WTC11 (cell line): ENCODE measurements at regions not wholly inside any gene's neighbourhood (a gene's known extent, or its start where the extent isn't known, plus 50 kb on each side); places are given as distances from the start of the nearest gene placed in this dataset.

ENCODE experiments used
- ATAC-seq: fragments of 200-7000 bp; cut with Tn5 transposase; 2 replicates; pipeline ENCODE4 v1.10.0; 2021; ENCODE audit warnings: mild to moderate bottlenecking, moderate library complexity
- CTCF ChIA-PET: fragments of 300-600 bp; sonication (Branson Sonifier 250); formaldehyde crosslinking; loops from one replicate; lab custom pipeline; 2021; ENCODE audit warnings: antibody characterized with exemption; lab: Charles Lee
- POLR2A ChIA-PET: fragments of 350-600 bp; sonication (Branson Sonifier 250); formaldehyde crosslinking; loops from one replicate; lab custom pipeline; 2021; ENCODE audit warnings: antibody characterized with exemption; lab: Charles Lee
- DNase-seq: peaks from one replicate; pipeline ENCODE4 v3.0.0; 2021; ENCODE audit warnings: low spot score
- H3K27ac Mint-ChIP-seq: 2 replicates; pipeline ENCODE4 v1.8.0; 2021; ENCODE audit warnings: mixed read lengths
- H3K27me3 Mint-ChIP-seq: 2 replicates; pipeline ENCODE4 v1.8.0; 2021; ENCODE audit warnings: low read depth, mild to moderate bottlenecking, moderate library complexity, mixed read lengths
- H3K36me3 Mint-ChIP-seq: 2 replicates; pipeline ENCODE4 v1.8.0; 2021; ENCODE audit warnings: mixed read lengths
- H3K4me1 Mint-ChIP-seq: 2 replicates; pipeline ENCODE4 v1.8.0; 2022; ENCODE audit warnings: mixed read lengths
- H3K4me3 Mint-ChIP-seq: 2 replicates; pipeline ENCODE4 v1.8.0; 2021; ENCODE audit warnings: mild to moderate bottlenecking, moderate library complexity, mixed read lengths
- H3K9me3 Mint-ChIP-seq: 2 replicates; pipeline ENCODE4 v1.8.0; 2021; ENCODE audit warnings: mixed read lengths
- AR ChIP-seq: fragments of 250-450 bp; sonication (Bioruptor Pico); IDR thresholded peaks from 2 replicates; pipeline ENCODE4 v1.9.0; 2021; ENCODE audit warnings: mild to moderate bottlenecking
- ATF1 ChIP-seq: sonication (generic); formaldehyde crosslinking; IDR thresholded peaks from 2 replicates; pipeline ENCODE4 v1.8.1; 2023; ENCODE audit warnings: mild to moderate bottlenecking, moderate library complexity, missing genetic modification reagents
- CREB1 ChIP-seq: sonication (generic); formaldehyde crosslinking; IDR thresholded peaks from 2 replicates; pipeline ENCODE4 v1.8.0; 2023; ENCODE audit warnings: mild to moderate bottlenecking, missing genetic modification reagents
- CREM ChIP-seq: sonication (generic); formaldehyde crosslinking; IDR thresholded peaks from 2 replicates; pipeline ENCODE4 v1.8.1; 2022; ENCODE audit warnings: mild to moderate bottlenecking, missing genetic modification reagents, moderate library complexity
- FOXJ3 ChIP-seq: sonication (generic); formaldehyde crosslinking; IDR thresholded peaks from 2 replicates; pipeline ENCODE4 v1.9.0; 2021; ENCODE audit warnings: missing genetic modification reagents, mild to moderate bottlenecking, borderline replicate concordance
- FOXK1 ChIP-seq: sonication (generic); formaldehyde crosslinking; IDR thresholded peaks from 2 replicates; pipeline ENCODE4 v1.8.0; 2022; ENCODE audit warnings: mild to moderate bottlenecking, moderate library complexity, missing genetic modification reagents
- GRHL2 ChIP-seq: fragments of 250-450 bp; sonication (Bioruptor Pico); IDR thresholded peaks from 2 replicates; pipeline ENCODE4 v1.8.0; 2022; ENCODE audit warnings: mild to moderate bottlenecking, moderate library complexity; ENCODE audit not compliant: insufficient replicate concordance, severe bottlenecking
- IRF2 ChIP-seq: sonication (generic); formaldehyde crosslinking; IDR thresholded peaks from 2 replicates; pipeline ENCODE4 v1.8.0; 2022; ENCODE audit warnings: low read depth, missing genetic modification reagents, borderline replicate concordance
- MLX ChIP-seq: sonication (generic); formaldehyde crosslinking; IDR thresholded peaks from 2 replicates; pipeline ENCODE4 v1.8.1; 2023; ENCODE audit warnings: mild to moderate bottlenecking, missing genetic modification reagents, moderate library complexity
- OVOL2 ChIP-seq: fragments of 250-450 bp; sonication (Bioruptor Pico); IDR thresholded peaks from 2 replicates; pipeline ENCODE4 v1.9.0; 2021; ENCODE audit warnings: mild to moderate bottlenecking, borderline replicate concordance
- SMAD3 ChIP-seq: sonication (generic); formaldehyde crosslinking; IDR thresholded peaks from 2 replicates; pipeline ENCODE4 v1.8.0; 2022; ENCODE audit warnings: missing genetic modification reagents, mild to moderate bottlenecking, borderline replicate concordance
- ZNF121 ChIP-seq: sonication (generic); formaldehyde crosslinking; IDR thresholded peaks from 2 replicates; pipeline ENCODE4 v1.8.0; 2023; ENCODE audit warnings: missing genetic modification reagents
- ZNF138 ChIP-seq: sonication (generic); formaldehyde crosslinking; conservative IDR thresholded peaks from 2 replicates; pipeline ENCODE4 v1.8.1; 2022; ENCODE audit warnings: mild to moderate bottlenecking, moderate library complexity, missing genetic modification reagents
- ZNF263 ChIP-seq: sonication (generic); formaldehyde crosslinking; IDR thresholded peaks from 2 replicates; pipeline ENCODE4 v1.8.1; 2022; ENCODE audit warnings: low read depth, mild to moderate bottlenecking, moderate library complexity, missing genetic modification reagents
- ZNF317 ChIP-seq: sonication (generic); formaldehyde crosslinking; IDR thresholded peaks from 2 replicates; pipeline ENCODE4 v1.8.1; 2023; ENCODE audit warnings: low read depth, mild to moderate bottlenecking, moderate library complexity, missing genetic modification reagents, borderline replicate concordance
- ZNF423 ChIP-seq: fragments of 250-450 bp; sonication (Bioruptor Pico); IDR thresholded peaks from 2 replicates; pipeline ENCODE4 v2.1.2; 2022; ENCODE audit warnings: mild to moderate bottlenecking, moderate library complexity
- ZNF671 ChIP-seq: fragments of 250-450 bp; sonication (Bioruptor Pico); IDR thresholded peaks from 2 replicates; pipeline ENCODE4 v1.8.0; 2021; ENCODE audit warnings: mild to moderate bottlenecking
- TF ChIP-seq, protein P1 (sequence below): sonication (generic); formaldehyde crosslinking; IDR thresholded peaks from 2 replicates; pipeline ENCODE4 v1.8.1; 2023; ENCODE audit warnings: mild to moderate bottlenecking, missing genetic modification reagents
- TF ChIP-seq, protein P2 (sequence below): sonication (generic); formaldehyde crosslinking; IDR thresholded peaks from 2 replicates; pipeline ENCODE4 v1.8.0; 2022; ENCODE audit warnings: mild to moderate bottlenecking, missing genetic modification reagents
- TF ChIP-seq, protein P3 (sequence below): sonication (generic); formaldehyde crosslinking; IDR thresholded peaks from 2 replicates; pipeline ENCODE4 v1.8.1; 2023; ENCODE audit warnings: mild to moderate bottlenecking, moderate library complexity, missing genetic modification reagents
- TF ChIP-seq, protein P4 (sequence below): sonication (generic); formaldehyde crosslinking; IDR thresholded peaks from 2 replicates; pipeline ENCODE4 v1.8.1; 2023; ENCODE audit warnings: mild to moderate bottlenecking, missing genetic modification reagents, borderline replicate concordance

DNA sequence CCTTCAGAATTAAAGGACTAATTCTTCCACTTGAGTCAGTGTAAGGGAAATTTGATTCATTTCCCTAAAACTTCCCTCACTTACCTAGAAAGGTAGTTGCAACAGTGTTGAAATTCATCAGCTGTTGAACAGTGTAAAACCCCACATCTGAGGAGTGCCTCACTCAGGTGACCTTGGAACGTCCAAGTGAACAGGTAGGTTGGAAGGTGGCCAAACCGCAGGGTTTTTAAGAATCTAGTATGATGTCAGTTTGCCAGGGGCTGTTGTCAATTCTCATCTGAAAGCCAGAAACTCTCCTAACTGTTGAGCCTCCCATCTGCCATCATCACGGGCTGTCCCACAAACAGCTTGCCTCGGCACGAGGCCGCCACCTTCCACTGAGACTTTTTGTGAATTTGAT lies 105.7 kb downstream of the TMEM174 start (continued):
- no peak for TF ChIP-seq AR (CRISPR knock-in tag)
- TF ChIP-seq, all 79 proteins: peak for 0

GRCh38 chr5:73274881-73275663 lies 102.1 kb downstream of the TMEM174 start:
- ATAC-seq (no peak), DNase-seq (no peak)
- H3K27ac Mint-ChIP-seq: no peak overlapping the region
- ChIA-PET CTCF (interaction anchor here (0.6 to 1.6 kb wide), 5 partner anchors 9 to 267 kb away, joined by 3 to 5 read pairs (median 3); no protein-coding TSS in a partner anchor), POLR2A (no interaction called here)
- no peak overlapping the region for H3K4me3 Mint-ChIP-seq
- no peaks in the 10 kb centered on the region for H3K36me3 Mint-ChIP-seq
- H3K27me3 Mint-ChIP-seq: peaks cover 2% of the 10 kb centered on the region; the same call in 1 of the 2 replicates
- TF ChIP-seq ZNF121 (CRISPR knock-in tag): no peak; the same call in 1 of the 2 replicates
- TF ChIP-seq ZNF263: no peak
- TF ChIP-seq CREB1 (CRISPR knock-in tag): no peak
- no peak for TF ChIP-seq FOXK1 (CRISPR knock-in tag)
- no peak for TF ChIP-seq MLX (CRISPR knock-in tag)
- TF ChIP-seq, protein P1, sequence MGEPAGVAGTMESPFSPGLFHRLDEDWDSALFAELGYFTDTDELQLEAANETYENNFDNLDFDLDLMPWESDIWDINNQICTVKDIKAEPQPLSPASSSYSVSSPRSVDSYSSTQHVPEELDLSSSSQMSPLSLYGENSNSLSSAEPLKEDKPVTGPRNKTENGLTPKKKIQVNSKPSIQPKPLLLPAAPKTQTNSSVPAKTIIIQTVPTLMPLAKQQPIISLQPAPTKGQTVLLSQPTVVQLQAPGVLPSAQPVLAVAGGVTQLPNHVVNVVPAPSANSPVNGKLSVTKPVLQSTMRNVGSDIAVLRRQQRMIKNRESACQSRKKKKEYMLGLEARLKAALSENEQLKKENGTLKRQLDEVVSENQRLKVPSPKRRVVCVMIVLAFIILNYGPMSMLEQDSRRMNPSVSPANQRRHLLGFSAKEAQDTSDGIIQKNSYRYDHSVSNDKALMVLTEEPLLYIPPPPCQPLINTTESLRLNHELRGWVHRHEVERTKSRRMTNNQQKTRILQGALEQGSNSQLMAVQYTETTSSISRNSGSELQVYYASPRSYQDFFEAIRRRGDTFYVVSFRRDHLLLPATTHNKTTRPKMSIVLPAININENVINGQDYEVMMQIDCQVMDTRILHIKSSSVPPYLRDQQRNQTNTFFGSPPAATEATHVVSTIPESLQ (CRISPR knock-in tag): no peak
- no peak for TF ChIP-seq ZNF138
- no peak for TF ChIP-seq IRF2 (CRISPR knock-in tag)
- TF ChIP-seq CREM (CRISPR knock-in tag): no peak
- TF ChIP-seq OVOL2 (CRISPR knock-in tag): no peak
- TF ChIP-seq, protein P2, sequence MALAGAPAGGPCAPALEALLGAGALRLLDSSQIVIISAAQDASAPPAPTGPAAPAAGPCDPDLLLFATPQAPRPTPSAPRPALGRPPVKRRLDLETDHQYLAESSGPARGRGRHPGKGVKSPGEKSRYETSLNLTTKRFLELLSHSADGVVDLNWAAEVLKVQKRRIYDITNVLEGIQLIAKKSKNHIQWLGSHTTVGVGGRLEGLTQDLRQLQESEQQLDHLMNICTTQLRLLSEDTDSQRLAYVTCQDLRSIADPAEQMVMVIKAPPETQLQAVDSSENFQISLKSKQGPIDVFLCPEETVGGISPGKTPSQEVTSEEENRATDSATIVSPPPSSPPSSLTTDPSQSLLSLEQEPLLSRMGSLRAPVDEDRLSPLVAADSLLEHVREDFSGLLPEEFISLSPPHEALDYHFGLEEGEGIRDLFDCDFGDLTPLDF (CRISPR knock-in tag): no peak
- no peak for TF ChIP-seq ATF1 (CRISPR knock-in tag)
- no peaks in the 10 kb centered on the region for H3K9me3 Mint-ChIP-seq
- H3K4me1 Mint-ChIP-seq: peaks cover 16% of the 10 kb centered on the region

GRCh38 chr5:73274121-73274520 lies 101.1 kb downstream of the TMEM174 start:
- DNase-seq: no peak
- Mint-ChIP-seq H3K36me3 (no peaks in the 10 kb centered on the region), H3K27me3 (peaks cover 2% of the 10 kb centered on the region; the same call in 1 of the 2 replicates), H3K4me3 (no peak overlapping the region), H3K27ac (no peak overlapping the region), H3K4me1 (peaks cover 11% of the 10 kb centered on the region), H3K9me3 (no peaks in the 10 kb centered on the region)
- ChIA-PET CTCF (no interaction called here), POLR2A (no interaction called here)
- no peak for ATAC-seq
- TF ChIP-seq SMAD3 (CRISPR knock-in tag) (no peak), GRHL2 (CRISPR knock-in tag) (no peak), CREB1 (CRISPR knock-in tag) (no peak), ZNF671 (CRISPR knock-in tag) (no peak), FOXJ3 (CRISPR knock-in tag) (no peak), ZNF317 (CRISPR knock-in tag) (no peak), ZNF423 (no peak)
- TF ChIP-seq, protein P3, sequence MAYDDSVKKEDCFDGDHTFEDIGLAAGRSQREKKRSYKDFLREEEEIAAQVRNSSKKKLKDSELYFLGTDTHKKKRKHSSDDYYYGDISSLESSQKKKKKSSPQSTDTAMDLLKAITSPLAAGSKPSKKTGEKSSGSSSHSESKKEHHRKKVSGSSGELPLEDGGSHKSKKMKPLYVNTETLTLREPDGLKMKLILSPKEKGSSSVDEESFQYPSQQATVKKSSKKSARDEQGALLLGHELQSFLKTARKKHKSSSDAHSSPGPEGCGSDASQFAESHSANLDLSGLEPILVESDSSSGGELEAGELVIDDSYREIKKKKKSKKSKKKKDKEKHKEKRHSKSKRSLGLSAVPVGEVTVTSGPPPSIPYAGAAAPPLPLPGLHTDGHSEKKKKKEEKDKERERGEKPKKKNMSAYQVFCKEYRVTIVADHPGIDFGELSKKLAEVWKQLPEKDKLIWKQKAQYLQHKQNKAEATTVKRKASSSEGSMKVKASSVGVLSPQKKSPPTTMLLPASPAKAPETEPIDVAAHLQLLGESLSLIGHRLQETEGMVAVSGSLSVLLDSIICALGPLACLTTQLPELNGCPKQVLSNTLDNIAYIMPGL (CRISPR knock-in tag): no peak
- TF ChIP-seq, protein P4, sequence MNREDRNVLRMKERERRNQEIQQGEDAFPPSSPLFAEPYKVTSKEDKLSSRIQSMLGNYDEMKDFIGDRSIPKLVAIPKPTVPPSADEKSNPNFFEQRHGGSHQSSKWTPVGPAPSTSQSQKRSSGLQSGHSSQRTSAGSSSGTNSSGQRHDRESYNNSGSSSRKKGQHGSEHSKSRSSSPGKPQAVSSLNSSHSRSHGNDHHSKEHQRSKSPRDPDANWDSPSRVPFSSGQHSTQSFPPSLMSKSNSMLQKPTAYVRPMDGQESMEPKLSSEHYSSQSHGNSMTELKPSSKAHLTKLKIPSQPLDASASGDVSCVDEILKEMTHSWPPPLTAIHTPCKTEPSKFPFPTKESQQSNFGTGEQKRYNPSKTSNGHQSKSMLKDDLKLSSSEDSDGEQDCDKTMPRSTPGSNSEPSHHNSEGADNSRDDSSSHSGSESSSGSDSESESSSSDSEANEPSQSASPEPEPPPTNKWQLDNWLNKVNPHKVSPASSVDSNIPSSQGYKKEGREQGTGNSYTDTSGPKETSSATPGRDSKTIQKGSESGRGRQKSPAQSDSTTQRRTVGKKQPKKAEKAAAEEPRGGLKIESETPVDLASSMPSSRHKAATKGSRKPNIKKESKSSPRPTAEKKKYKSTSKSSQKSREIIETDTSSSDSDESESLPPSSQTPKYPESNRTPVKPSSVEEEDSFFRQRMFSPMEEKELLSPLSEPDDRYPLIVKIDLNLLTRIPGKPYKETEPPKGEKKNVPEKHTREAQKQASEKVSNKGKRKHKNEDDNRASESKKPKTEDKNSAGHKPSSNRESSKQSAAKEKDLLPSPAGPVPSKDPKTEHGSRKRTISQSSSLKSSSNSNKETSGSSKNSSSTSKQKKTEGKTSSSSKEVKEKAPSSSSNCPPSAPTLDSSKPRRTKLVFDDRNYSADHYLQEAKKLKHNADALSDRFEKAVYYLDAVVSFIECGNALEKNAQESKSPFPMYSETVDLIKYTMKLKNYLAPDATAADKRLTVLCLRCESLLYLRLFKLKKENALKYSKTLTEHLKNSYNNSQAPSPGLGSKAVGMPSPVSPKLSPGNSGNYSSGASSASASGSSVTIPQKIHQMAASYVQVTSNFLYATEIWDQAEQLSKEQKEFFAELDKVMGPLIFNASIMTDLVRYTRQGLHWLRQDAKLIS: no peak
